ENCODE measurements at regions not wholly inside any gene's neighbourhood (a gene's known extent, or its start where the extent isn't known, plus 50 kb on each side); places are given as distances from the start of the nearest gene placed in this dataset.

GRCh38 chr20:24056491-24056890, 67.9 kb upstream of the GGTLC1 start:
- TF ChIP-seq CTCF (IDR thresholded peaks at IDR 0.05), result no peak
- TF ChIP-seq POLR2A (IDR thresholded peaks at IDR 0.05), result no peak

All from Peyer's patch (tissue), 4 donors.